Endothelial cell of umbilical vein (primary cell): ENCODE measurements at regions not wholly inside any gene's neighbourhood (a gene's known extent, or its start where the extent isn't known, plus 50 kb on each side); places are given as distances from the start of the nearest gene placed in this dataset.

ENCODE experiments used
- BruUV-seq: library from RNA; stranded (reverse); fragments of 400-500 nt; replicated peaks from 2 replicates; lab custom pipeline; 2021; lab: Mats Ljungman, UMichigan
- CTCF ChIA-PET: fragments of 300-600, 350-600 bp; sonication (Branson Sonifier 250); formaldehyde crosslinking; loops from one replicate; lab custom pipeline; 2021; ENCODE audit warnings: antibody characterized with exemption, inconsistent platforms; lab: Charles Lee
- POLR2A ChIA-PET: fragments of 300-600, 350-600 bp; sonication (Branson Sonifier 250); formaldehyde crosslinking; loops from one replicate; lab custom pipeline; 2021; ENCODE audit warnings: antibody characterized with exemption, inconsistent platforms; lab: Charles Lee
- DNase-seq: peaks from one replicate; pipeline ENCODE4 v3.0.0-alpha.2; 2011; ENCODE audit warnings: low read depth, low spot score
- FAIRE-seq: peaks from 2 replicates; lab custom pipeline; 2011; peaks lifted over from hg19 to GRCh38; lab: Jason Lieb, UNC
- H2AFZ ChIP-seq: 2 replicates; pipeline ENCODE4 v1.6.0; 2012; ENCODE audit warnings: low read depth, low read length, control low read depth, inconsistent platforms
- H3K27ac ChIP-seq: 2 replicates; pipeline ENCODE4 v1.5.1; 2011; ENCODE audit warnings: low read depth, mild to moderate bottlenecking, control low read depth, low read length, moderate library complexity; ENCODE audit not compliant: insufficient read depth
- H3K27me3 ChIP-seq, 2 experiments: 2 replicates each; pipeline versions ENCODE4 v1.6.0 to v1.6.1; 2011; ENCODE audit warnings: low read length in 2 of 2, mixed read lengths in 1 of 2; ENCODE audit not compliant: control insufficient read depth in 2 of 2, insufficient read depth in 2 of 2
- H3K36me3 ChIP-seq, 2 experiments: 2 replicates in 1 of 2; 3 replicates in 1 of 2; pipeline ENCODE4 v1.5.1; 2011; ENCODE audit warnings: low read length in 2 of 2, mild to moderate bottlenecking in 1 of 2, moderate library complexity in 1 of 2; ENCODE audit not compliant: control insufficient read depth in 2 of 2, insufficient read depth in 2 of 2; ENCODE audit errors: extremely low read depth in 1 of 2
- H3K4me1 ChIP-seq: 3 replicates; pipeline ENCODE4 v1.5.1; 2011; ENCODE audit warnings: mild to moderate bottlenecking, low read length; ENCODE audit not compliant: control insufficient read depth, insufficient read depth; ENCODE audit errors: extremely low read depth
- H3K4me2 ChIP-seq: 2 replicates; pipeline ENCODE4 v1.6.1; 2011; ENCODE audit warnings: low read length, control low read depth, mixed read lengths; ENCODE audit not compliant: insufficient read depth
- H3K4me3 ChIP-seq, 3 experiments: fragments of 200-600 bp in 1 of 3; sonication (generic), shearing (Covaris generic) in 1 of 3; replicated peaks in 1 of 3; 2 replicates each; pipeline ENCODE4 v1.5.1; 2011 to 2016; ENCODE audit warnings: control low read depth in 3 of 3, low read length in 3 of 3, mild to moderate bottlenecking in 2 of 3, inconsistent platforms in 1 of 3, low read depth in 1 of 3, moderate library complexity in 1 of 3; ENCODE audit not compliant: insufficient read depth in 1 of 3
- H3K79me2 ChIP-seq: 2 replicates; pipeline ENCODE4 v1.6.0; 2012; ENCODE audit warnings: low read length, inconsistent platforms; ENCODE audit not compliant: control insufficient read depth, insufficient read depth
- H3K9ac ChIP-seq: replicated peaks from 2 replicates; pipeline ENCODE3; 2011; ENCODE audit warnings: low read length, control low read depth; ENCODE audit not compliant: insufficient read depth; ENCODE audit errors: extremely low read depth
- H3K9me1 ChIP-seq: replicated peaks from 3 replicates; pipeline ENCODE4 v1.6.0; 2011; ENCODE audit warnings: mild to moderate bottlenecking, low read length; ENCODE audit not compliant: control insufficient read depth, insufficient read depth; ENCODE audit errors: extremely low read depth
- H3K9me3 ChIP-seq: replicated peaks from 2 replicates; pipeline ENCODE4 v1.5.1; 2012; ENCODE audit warnings: low read length, inconsistent platforms; ENCODE audit not compliant: control insufficient read depth, insufficient read depth
- H4K20me1 ChIP-seq: replicated peaks from 2 replicates; pipeline ENCODE3; 2011; ENCODE audit warnings: mild to moderate bottlenecking, low read length; ENCODE audit not compliant: control insufficient read depth, insufficient read depth; ENCODE audit errors: extremely low read depth
- CTCF ChIP-seq, 2 donors: IDR thresholded peaks; 1 replicate in 1 of 2; 2 replicates in 1 of 2; pipeline ENCODE4 v1.5.1; 2011; ENCODE audit warnings: low read length in 2 of 2, mild to moderate bottlenecking in 2 of 2, moderate library complexity in 2 of 2, control low read depth in 1 of 2, inconsistent platforms in 1 of 2, low read depth in 1 of 2; ENCODE audit not compliant: insufficient read depth in 1 of 2; ENCODE audit errors: extremely low read depth in 1 of 2
- EZH2 ChIP-seq: IDR thresholded peaks from 2 replicates; pipeline ENCODE4 v1.6.1; 2012; ENCODE audit warnings: borderline replicate concordance, low read depth, mild to moderate bottlenecking, moderate library complexity, low read length, inconsistent platforms; ENCODE audit not compliant: severe bottlenecking
- FOS ChIP-seq: IDR thresholded peaks from 2 replicates; pipeline ENCODE4 v1.6.1; 2011; ENCODE audit warnings: mild to moderate bottlenecking, low read length, moderate library complexity, borderline replicate concordance; ENCODE audit not compliant: insufficient read depth
- GATA2 ChIP-seq: IDR thresholded peaks from 2 replicates; pipeline ENCODE4 v1.7.0; 2011; ENCODE audit warnings: low read depth, mild to moderate bottlenecking, moderate library complexity, mixed read lengths, low read length; ENCODE audit not compliant: insufficient read length, insufficient read depth
- MYC ChIP-seq: IDR thresholded peaks from one replicate; pipeline ENCODE4 v1.6.1; 2011; ENCODE audit warnings: mild to moderate bottlenecking, low read depth, low read length
- POLR2A ChIP-seq: IDR thresholded peaks from 2 replicates; pipeline ENCODE4 v1.6.1; 2012; ENCODE audit warnings: low read depth, mild to moderate bottlenecking, control low read depth, low read length
- POLR2AphosphoS5 ChIP-seq: IDR thresholded peaks from 2 replicates; pipeline ENCODE4 v1.6.1; 2012; ENCODE audit warnings: low read depth, mild to moderate bottlenecking, control low read depth, low read length, moderate library complexity; ENCODE audit not compliant: insufficient read depth
- dilution Hi-C: fragments of 300-500 bp; cut with MboI; formaldehyde crosslinking; loops from one replicate; pipeline ENCODE4 v1.15.0; 2019; ENCODE audit warnings: low sequenced_read_pairs; ENCODE audit not compliant: extremely low pct_ligation_motif_present
- intact Hi-C: fragments of 100-400 bp; cut with micrococcal nuclease; formaldehyde crosslinking; loops from one replicate; pipeline ENCODE4 v1.10.0; 2022
- TF ChIP-seq, protein P1 (sequence below): IDR thresholded peaks from 2 replicates; pipeline ENCODE4 v1.6.1; 2011; ENCODE audit not compliant: insufficient read depth, insufficient read length

DNA sequence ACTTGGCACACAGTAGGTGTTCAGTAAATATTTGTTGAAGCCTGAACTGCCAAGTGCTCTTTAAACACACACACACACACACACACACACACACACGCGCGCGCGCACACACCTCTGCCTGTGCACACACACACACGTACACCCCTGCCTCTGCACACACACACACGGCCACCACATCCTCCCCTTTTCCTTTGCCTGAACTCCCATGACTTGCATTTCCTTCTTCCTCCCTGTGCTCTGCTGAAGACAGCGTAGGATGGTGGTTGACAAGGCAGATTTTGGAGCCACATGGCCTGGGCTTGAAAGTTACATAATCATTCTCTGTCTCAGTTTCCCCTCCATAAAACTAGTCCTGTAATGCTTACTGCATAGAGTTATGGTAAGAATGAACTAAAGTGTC lies 712.3 kb downstream of the PTPRU start:
- no peak for FAIRE-seq
- POLR2A ChIA-PET, result no interaction called here

GRCh38 chr1:29946057-29946456 lies 709.7 kb downstream of the PTPRU start:
- no peaks in the 10 kb centered on the region for H3K9me3 ChIP-seq
- ChIA-PET POLR2A (no interaction called here), CTCF (no interaction called here)
- H3K27me3 ChIP-seq, result no peaks in the 10 kb centered on the region
- intact Hi-C loops (no loop called here), dilution Hi-C loops (no loop called here)
- H3K36me3 ChIP-seq, result no peaks in the 10 kb centered on the region
- DNase-seq, result no peak
- TF ChIP-seq GATA2 (no peak), CTCF (IDR thresholded peaks at IDR 0.05; ENCODE audit: extremely low read depth in 1 of 2, insufficient read depth in 1 of 2, low read depth in 1 of 2, low read length in 2 of 2) (no peak), MYC (no peak), POLR2A (no peak), POLR2AphosphoS5 (no peak), EZH2 (no peak), FOS (no peak)
- TF ChIP-seq, protein P1, sequence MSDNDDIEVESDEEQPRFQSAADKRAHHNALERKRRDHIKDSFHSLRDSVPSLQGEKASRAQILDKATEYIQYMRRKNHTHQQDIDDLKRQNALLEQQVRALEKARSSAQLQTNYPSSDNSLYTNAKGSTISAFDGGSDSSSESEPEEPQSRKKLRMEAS, result no peak
- H3K4me2 ChIP-seq, result no peak overlapping the region
- BruUV-seq, result no TSS peak
- no peaks in the 10 kb centered on the region for H3K4me1 ChIP-seq
- no peak overlapping the region for H3K27ac ChIP-seq
- H3K4me3 ChIP-seq, result no peak overlapping the region
- H4K20me1 ChIP-seq, result no peaks in the 10 kb centered on the region
- no peak for FAIRE-seq
- no peaks in the 10 kb centered on the region for H3K9me1 ChIP-seq
- no peaks in the 10 kb centered on the region for H3K79me2 ChIP-seq
- no peak overlapping the region for H3K9ac ChIP-seq
- H2AFZ ChIP-seq, result no peak overlapping the region

More for the DNA sequence above, 712.3 kb downstream of the PTPRU start:
- H3K36me3 ChIP-seq, result no peaks in the 10 kb centered on the region
- no peaks in the 10 kb centered on the region for H3K27me3 ChIP-seq
- no peak overlapping the region for H3K4me2 ChIP-seq
- intact Hi-C loops (no loop called here), dilution Hi-C loops (no loop called here)
- BruUV-seq, result no TSS peak
- H3K9me3 ChIP-seq, result no peaks in the 10 kb centered on the region
- CTCF ChIA-PET, result no interaction called here
- no peaks in the 10 kb centered on the region for H3K9me1 ChIP-seq
- H2AFZ ChIP-seq, result no peak overlapping the region
- H3K4me3 ChIP-seq, result no peak overlapping the region
- H3K79me2 ChIP-seq, result no peaks in the 10 kb centered on the region
- no peak for TF ChIP-seq FOS
- no peak for TF ChIP-seq MYC
- TF ChIP-seq, protein P1, result no peak
- no peak overlapping the region for H3K27ac ChIP-seq
- no peak overlapping the region for H3K9ac ChIP-seq
- no peak for DNase-seq
- no peaks in the 10 kb centered on the region for H4K20me1 ChIP-seq
- no peaks in the 10 kb centered on the region for H3K4me1 ChIP-seq
